ENCODE measurements at regions not wholly inside any gene's neighbourhood (a gene's known extent, or its start where the extent isn't known, plus 50 kb on each side); places are given as distances from the start of the nearest gene placed in this dataset.

- no peak for DNase-seq (ENCODE audit: insufficient read length, low spot score, missing footprints)
- Histone ChIP-seq H3K36me3 (ENCODE audit: insufficient read depth, low read length) (no peaks in the 10 kb centered on the region), H3K79me2 (ENCODE audit: insufficient read depth, low read length) (no peaks in the 10 kb centered on the region), H4K20me1 (ENCODE audit: insufficient read depth, low read length) (no peaks in the 10 kb centered on the region), H3K4me2 (ENCODE audit: insufficient read depth, low read length) (no peak overlapping the region), H3K27ac (ENCODE audit: low read depth, low read length) (no peak overlapping the region), H2AFZ (ENCODE audit: low read length) (no peak overlapping the region), H3K4me1 (ENCODE audit: insufficient read depth, low read length) (no peaks in the 10 kb centered on the region), H3K4me3 (ENCODE audit: insufficient read depth, low read length) (no peak overlapping the region), H3K27me3 (ENCODE audit: insufficient read depth, low read length) (no peaks in the 10 kb centered on the region), H3K9me3 (ENCODE audit: low read depth, low read length) (no peaks in the 10 kb centered on the region)
- TF ChIP-seq CTCF (IDR thresholded peaks at IDR 0.05; ENCODE audit: extremely low read depth, low read depth, low read length): no peak
Measured at GRCh38 chr3:87733671-87734367, 325.0 kb downstream of the CGGBP1 start.

DNA sequence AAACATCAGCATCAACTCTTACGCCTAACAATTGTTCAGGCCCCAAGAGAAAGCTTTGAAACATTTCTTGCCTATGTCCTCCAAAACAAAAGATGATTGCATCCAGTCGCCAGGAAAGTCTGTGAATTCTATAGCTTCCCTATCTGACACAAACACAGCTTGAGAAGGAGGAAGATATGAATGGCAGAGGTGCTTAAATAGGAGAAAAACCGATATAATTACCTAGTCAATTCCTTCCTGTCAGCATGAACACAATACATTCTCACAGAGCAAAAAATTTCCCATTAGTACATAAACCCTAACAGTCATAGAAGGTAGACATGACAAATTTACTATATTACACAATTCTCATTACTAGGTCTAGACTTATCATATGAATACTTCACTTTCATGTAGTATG is 326.5 kb downstream of the CGGBP1 start:
- Histone ChIP-seq H2AFZ (ENCODE audit: low read length) (no peak overlapping the region), H3K9me3 (ENCODE audit: low read depth, low read length) (no peaks in the 10 kb centered on the region), H3K27ac (ENCODE audit: low read depth, low read length) (no peak overlapping the region), H3K4me3 (ENCODE audit: insufficient read depth, low read length) (no peak overlapping the region), H3K4me2 (ENCODE audit: insufficient read depth, low read length) (no peak overlapping the region), H4K20me1 (ENCODE audit: insufficient read depth, low read length) (no peaks in the 10 kb centered on the region), H3K79me2 (ENCODE audit: insufficient read depth, low read length) (no peaks in the 10 kb centered on the region), H3K27me3 (ENCODE audit: insufficient read depth, low read length) (no peaks in the 10 kb centered on the region), H3K4me1 (ENCODE audit: insufficient read depth, low read length) (no peaks in the 10 kb centered on the region), H3K36me3 (ENCODE audit: insufficient read depth, low read length) (no peaks in the 10 kb centered on the region)
- DNase-seq (ENCODE audit: insufficient read length, low spot score, missing footprints): no peak
- no peak for TF ChIP-seq CTCF (IDR thresholded peaks at IDR 0.05; ENCODE audit: extremely low read depth, low read depth, low read length)

GRCh38 chr3:87727783-87728182 is 331.0 kb downstream of the CGGBP1 start:
- TF ChIP-seq CTCF (IDR thresholded peaks at IDR 0.05; ENCODE audit: extremely low read depth, low read depth, low read length): no peak
- Histone ChIP-seq H3K79me2 (ENCODE audit: insufficient read depth, low read length) (no peaks in the 10 kb centered on the region), H3K9me3 (ENCODE audit: low read depth, low read length) (no peaks in the 10 kb centered on the region), H3K4me3 (ENCODE audit: insufficient read depth, low read length) (no peak overlapping the region), H3K36me3 (ENCODE audit: insufficient read depth, low read length) (no peaks in the 10 kb centered on the region), H3K27me3 (ENCODE audit: insufficient read depth, low read length) (no peaks in the 10 kb centered on the region), H2AFZ (ENCODE audit: low read length) (no peak overlapping the region), H3K27ac (ENCODE audit: low read depth, low read length) (no peak overlapping the region), H3K4me2 (ENCODE audit: insufficient read depth, low read length) (no peak overlapping the region), H4K20me1 (ENCODE audit: insufficient read depth, low read length) (no peaks in the 10 kb centered on the region), H3K4me1 (ENCODE audit: insufficient read depth, low read length) (no peaks in the 10 kb centered on the region)
- no peak for DNase-seq (ENCODE audit: insufficient read length, low spot score, missing footprints)

- no peaks in the 10 kb centered on the region for H3K4me1 ChIP-seq (ENCODE audit: insufficient read depth, low read length)
- no peak overlapping the region for H3K4me2 ChIP-seq (ENCODE audit: insufficient read depth, low read length)
- no peaks in the 10 kb centered on the region for H3K9me3 ChIP-seq (ENCODE audit: low read depth, low read length)
- no peak overlapping the region for H3K4me3 ChIP-seq (ENCODE audit: insufficient read depth, low read length)
- H4K20me1 ChIP-seq (ENCODE audit: insufficient read depth, low read length): no peaks in the 10 kb centered on the region
- DNase-seq (ENCODE audit: insufficient read length, low spot score, missing footprints): no peak
- no peak overlapping the region for H3K27ac ChIP-seq (ENCODE audit: low read depth, low read length)
- no peak overlapping the region for H2AFZ ChIP-seq (ENCODE audit: low read length)
- no peaks in the 10 kb centered on the region for H3K79me2 ChIP-seq (ENCODE audit: insufficient read depth, low read length)
- TF ChIP-seq CTCF (IDR thresholded peaks at IDR 0.05; ENCODE audit: extremely low read depth, low read depth, low read length): no peak
- H3K27me3 ChIP-seq (ENCODE audit: insufficient read depth, low read length): no peaks in the 10 kb centered on the region
- no peaks in the 10 kb centered on the region for H3K36me3 ChIP-seq (ENCODE audit: insufficient read depth, low read length)
Measured at GRCh38 chr3:87719060-87719459, 339.7 kb downstream of the CGGBP1 start.

Data from osteoblast (primary cell).